Stimulated activated CD4-positive, alpha-beta T cell treated with anti-CD3 and anti-CD28 coated beads, Interleukin-1b, Interleukin-23, amount 100 ng/mL, for 24 hours (primary cell): ENCODE measurements at regions not wholly inside any gene's neighbourhood (a gene's known extent, or its start where the extent isn't known, plus 50 kb on each side); places are given as distances from the start of the nearest gene placed in this dataset.

Source experiments
- DNase-seq, 4 experiments: peaks; one replicate each; pipeline ENCODE4 v3.0.0-alpha.2; 2020; ENCODE audit warnings: low read depth in 4 of 4, low spot score in 1 of 4

DNA sequence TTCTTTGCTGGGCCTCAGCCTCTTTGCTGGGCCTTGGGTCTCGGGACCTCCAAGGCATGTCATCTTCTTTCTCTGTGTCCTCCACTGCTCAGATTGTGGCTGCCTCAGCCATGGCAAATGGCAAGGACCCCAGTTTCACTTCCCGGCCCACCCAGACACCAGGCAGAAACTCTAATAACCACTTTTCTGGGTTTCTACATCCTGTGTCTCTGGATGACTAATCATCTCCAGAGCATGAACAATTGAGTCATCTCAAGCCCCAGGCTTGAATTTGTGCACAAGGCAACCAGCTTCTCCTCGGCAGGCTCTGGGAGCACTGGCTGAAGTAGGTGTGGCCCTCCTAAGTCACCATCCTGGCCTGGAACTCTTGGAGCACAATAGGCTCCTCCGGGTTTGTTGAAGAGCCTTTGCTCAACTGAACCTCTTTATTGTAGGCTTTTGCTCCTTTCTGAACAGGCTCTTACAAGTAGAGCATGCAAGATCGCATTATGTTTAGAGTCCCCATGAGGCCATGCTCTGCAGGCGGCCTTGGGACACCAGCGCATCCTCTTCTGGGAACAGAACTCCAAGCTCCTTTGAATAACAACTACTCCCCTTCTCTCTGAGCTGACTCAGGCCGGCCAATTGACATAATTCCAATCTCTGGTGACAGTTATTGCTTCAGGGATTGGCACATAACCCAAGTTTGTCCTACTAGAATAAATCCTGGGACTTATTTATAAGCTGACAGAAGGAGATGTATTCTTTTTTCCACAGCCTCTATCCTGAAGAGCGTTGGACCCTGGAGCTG, 218.1 kb downstream of the WDR11 start:
- no peak for DNase-seq

DNA sequence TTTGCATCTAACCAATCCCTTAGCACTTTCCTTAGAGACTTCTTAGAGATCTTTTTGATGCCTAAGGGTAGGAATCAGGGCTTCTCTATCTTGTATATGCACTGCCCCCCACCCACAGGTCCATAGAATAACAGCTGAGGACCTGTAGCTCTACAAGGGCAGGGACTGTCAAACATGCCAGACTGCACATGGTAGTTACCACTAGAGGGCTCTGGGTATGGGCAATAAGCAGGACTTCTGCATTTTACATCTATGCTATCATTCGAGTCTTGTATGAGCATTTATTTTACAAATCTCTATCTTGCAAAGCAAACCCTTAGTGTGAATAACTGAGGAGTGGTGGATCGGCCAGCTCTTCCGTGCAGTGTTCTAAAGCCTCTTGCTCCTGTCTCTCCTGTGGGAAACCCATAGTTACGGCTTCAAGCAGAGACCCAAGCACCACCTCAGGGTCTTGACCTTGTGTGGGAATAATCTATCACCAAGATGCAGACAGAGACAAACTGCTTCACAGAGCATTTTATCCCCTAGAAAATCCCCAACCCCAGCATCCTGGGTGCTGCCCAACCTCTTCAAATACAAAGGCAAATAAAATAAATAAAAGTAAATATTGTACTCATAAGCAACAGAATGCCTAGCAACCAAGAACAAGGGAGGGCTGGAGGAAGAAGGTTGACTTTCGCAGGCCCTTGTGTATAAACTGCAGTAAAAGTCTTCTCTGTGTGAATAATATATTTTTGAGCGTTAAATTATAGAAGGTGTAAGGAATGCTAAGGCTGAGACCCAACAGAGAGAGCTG, 219.3 kb downstream of the WDR11 start:
- DNase-seq = no peak

DNA sequence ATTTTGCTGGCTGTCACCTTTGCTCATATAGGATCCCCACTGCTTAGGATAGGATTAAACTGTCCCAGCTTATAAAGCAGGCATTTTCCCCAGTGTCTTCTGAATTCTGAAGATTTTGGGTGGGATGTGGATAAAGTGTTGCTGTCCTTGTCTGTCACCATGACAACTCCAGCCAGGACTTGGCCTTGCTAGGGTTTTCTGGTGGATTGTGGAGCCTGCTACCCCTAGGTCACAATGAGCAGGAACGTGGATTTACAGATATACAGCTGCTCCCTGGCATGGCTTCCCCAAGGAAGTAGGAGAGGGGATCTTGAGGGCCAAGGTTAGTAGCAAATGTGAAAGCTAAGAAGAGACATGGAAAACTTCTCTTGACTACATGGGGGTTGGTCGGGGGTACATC, 220.7 kb downstream of the WDR11 start:
- no peak for DNase-seq

DNA sequence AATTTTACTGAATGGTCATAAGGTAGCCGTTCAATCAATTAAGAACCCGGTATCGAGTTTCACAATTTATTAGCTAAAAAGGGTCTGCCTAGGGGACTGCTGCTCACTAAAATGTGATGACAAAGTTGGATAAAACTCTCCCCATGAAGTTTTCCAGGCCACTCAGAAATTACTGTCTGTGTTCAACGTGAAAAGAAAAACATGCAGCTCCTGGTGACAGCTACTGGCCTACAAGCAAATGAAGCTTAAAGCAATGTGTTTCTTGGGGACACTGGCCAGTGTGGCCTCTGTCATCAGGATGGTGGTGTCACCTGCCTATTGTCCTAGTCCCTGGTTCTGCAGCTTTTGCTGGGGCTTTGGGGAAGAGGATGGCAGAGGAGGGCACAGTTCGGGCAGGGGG, 222.6 kb downstream of the WDR11 start:
- DNase-seq = no peak

DNA sequence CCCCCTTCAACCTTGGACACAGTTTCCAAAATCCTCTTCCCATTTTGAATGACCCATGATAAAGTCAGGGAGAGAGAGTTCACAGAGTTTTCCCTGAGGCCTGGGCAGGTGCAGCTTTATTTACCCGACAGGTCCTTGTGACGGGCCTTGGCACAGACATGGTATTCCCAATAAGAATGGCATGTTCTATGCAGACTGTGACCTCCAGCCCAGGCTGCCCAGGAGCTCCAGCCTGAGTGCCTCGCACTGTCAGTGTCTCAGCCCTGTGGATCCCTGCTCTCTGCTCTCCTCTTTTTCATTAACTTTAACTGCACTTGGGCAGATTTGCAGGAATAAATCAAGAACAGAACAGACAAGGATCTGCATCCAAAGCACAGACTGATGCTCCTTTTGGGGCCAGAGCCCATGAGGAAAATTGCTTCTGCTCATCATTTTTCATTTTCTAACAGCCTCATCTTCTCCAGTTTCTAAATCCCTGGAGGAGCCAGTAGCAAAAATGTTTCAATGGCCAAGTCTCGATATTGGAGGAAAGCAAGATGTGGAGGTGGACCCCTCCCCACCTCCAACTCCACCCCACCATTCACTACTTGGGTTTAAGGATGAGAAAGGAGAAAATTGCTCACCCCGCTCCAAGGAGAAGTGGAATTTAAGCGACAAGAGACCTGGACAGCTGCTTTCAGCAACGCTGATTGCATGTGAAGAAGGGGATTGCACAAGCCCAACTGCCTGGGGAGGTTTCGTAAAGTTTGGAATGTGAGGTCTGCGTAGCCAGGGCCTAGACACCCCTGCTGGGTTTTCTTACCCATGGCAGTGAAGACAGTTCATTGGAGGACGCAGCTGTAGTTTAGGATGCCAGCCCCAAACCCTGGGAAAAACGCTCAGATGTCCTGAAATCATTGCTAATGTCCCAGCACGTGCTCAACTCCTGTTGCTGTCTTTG, 225.9 kb downstream of the WDR11 start:
- no peak for DNase-seq

DNA sequence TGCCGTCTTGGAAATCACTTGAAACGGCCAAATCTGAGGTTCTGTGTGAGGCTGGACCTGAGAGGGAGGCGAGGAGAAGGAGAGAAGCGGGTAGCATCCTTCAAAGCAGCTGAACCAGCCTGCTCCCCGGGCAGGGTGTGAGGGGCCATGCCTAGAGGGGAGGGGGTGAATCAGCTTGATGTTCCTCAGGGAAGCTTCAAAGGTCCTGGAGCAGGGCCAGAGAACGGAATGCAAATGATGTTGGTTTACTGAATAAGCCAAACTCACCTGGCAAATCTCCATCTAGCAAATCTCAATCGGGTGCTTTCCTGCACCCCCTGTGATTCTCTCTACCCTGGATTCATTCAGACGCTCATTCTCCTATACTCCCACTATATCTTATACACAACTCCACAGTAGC, 226.9 kb downstream of the WDR11 start:
- no peak for DNase-seq

DNA sequence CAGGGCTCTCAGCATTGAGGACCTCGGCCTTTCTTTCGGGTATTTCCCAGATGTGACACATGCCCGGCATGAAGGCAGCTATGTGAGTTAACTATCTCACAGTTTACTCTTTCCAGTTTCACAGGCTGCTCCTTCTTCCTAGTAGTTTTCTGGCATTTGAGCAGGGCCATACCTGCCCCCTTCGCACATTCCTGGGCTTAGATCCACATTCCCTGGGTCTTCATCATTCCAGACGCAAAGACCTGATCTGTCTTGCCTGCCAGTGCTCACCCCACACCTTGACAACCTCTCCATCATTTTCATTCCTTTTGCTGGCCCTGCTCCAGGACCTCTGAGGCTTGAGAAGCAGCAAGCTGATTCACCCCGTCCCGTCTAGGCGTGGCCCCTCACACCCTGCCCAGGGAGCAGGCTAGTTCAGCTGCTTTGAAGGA, 227.5 kb downstream of the WDR11 start:
- DNase-seq = no peak

DNA sequence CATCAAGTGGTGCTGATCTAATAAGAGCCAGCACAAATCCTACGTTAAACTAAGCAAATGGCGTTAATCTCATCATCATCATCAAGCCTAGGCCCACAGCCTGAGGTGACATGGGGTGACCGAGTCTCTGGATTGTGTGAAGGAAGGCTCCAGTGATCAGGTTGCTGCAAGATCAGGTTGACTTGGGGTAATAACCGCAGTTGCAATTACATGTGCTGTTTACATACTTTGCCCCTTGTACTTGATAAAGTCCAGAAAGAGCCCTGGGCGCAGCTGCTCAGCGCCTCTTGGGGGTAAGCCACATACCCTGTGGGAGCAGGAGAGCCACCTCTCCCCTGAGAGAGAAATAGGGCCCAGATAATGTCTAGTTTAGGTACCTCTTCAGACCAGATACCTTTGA, 228.1 kb downstream of the WDR11 start:
- DNase-seq = no peak

DNA sequence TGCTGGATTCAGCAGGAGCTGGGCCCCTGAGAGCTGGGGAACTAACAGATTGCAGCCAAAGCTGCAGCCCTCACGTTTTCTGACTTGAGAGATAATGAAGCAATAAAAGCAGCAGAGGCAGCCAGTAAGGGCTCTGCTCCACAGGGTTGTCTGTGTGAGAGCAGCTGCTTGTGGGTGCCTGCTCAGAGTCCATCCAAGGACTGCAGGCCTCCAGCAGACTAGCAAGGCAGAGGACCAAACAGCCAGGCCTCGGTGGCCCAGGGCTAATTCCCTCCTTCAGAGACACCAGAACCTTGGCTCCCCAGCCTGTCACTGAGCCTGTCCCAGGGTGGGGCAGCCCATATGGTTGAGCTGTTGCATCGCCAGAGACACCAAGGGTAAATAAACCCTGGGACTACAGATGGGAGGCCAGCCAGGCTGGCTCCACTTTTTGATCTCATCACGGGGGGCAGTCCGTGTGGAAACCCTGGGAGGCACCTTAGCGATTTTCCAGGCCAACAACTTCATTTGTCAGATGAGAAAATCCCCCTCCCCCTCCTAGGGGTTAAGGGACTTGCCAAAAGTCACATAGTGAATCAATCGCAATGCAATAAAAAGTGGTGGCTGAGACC, 229.2 kb downstream of the WDR11 start:
- no peak for DNase-seq

DNA sequence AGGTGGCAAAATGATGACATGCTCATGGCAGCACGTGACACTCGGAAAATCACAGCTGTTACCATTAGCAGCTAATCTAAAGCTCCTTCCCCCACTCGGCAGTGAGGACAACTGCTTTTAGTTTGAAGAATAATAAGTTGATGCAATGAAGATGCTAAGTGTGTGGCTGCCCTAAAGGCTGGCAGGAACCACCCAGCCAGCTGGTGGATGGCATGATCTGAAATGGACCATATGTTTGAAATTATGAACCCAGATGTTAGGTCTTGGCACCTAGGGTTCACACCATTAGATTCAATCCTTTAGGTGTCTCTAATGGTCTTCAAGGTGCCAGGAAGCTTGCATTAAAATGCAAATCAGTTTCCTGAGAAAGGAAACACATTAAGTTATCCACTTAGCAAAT, 230.1 kb downstream of the WDR11 start:
- DNase-seq = no peak

DNA sequence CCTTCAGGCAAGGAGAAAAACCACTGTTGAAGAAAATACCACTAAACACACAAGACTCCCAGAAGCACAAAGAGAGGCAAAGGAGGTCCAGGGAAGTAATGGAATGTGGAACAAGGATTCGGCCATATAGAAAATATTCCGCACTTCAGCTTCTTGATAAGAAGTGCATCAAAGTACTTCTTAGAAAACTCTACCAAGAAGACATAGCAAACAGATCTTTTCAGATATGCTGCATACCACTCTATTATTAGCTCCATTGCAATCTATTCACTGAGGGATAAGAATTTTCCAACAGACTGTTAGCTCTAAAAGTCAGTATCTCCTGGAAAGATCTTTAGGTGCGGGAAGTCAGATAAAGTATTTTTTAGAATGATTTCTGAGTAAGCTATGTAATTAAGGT, 231.8 kb downstream of the WDR11 start:
- no peak for DNase-seq

DNA sequence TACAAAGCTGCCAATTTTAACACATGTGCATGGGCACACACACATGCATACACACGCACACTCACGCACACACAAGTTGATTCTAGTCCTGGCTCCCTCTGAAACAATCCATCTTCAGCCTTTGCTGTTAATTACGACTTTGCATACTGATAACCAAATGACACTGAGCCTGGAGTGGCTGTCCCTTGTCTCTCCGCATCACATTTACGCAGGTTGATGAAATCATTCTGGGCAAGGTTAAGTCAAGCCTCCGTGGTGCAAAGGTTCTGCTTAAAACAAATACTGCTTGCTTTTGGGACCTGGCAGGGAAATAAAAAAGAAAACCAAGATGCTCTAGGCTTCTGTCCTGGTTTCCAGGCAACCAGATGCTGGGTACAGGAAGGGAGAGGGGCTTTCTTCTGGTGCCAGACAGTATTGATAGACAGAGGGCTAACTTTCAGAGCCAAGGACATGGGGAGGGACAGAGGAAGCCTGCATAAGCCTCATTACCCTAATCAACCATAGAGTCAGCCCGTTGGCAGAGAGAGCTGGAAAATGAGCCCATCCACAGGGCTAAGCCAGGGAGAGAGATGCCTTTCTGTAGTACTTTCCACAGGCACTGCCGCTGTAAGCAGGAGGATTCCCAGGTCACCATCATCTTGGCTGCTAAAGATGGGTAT, 233.0 kb downstream of the WDR11 start:
- DNase-seq = no peak

DNA sequence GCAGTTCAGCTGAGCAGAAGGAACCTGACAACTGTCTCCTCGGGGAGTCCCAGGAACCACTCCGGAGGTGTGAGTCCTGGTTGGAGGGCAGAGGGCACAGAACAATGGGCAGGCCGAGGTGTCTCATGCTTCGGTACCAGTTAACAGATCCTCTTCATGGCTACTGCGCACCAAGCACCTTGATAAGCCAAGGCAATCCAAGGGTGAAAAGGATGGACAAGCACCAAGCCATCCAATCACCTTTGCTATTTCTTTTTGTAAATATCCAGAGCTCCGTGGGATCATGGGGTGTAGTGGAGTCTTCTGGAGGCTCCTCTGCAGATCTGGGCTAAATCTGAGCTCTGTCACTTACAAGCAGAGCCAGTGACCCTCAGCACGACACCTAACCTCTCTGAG, 233.5 kb downstream of the WDR11 start:
- DNase-seq = no peak

DNA sequence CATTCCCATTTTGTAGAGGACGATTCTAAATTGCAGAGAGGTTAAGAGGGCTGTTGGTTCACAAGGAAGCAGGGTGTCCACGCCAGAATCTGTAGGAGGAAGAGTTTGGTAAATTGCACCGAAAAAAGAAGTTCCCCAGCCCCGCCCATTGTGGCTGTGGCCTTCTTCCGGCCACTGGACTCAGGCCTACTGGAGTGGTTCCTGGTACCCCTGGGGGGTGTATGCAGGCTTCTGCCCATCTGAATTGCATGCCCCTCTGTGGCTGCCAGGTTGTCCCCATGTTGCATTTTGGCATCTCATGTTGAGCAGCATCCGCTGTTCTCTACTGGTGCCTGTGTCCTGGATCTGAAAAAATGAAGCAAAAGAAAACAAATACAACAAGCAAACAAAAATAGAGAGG, 234.2 kb downstream of the WDR11 start:
- DNase-seq = no peak

DNA sequence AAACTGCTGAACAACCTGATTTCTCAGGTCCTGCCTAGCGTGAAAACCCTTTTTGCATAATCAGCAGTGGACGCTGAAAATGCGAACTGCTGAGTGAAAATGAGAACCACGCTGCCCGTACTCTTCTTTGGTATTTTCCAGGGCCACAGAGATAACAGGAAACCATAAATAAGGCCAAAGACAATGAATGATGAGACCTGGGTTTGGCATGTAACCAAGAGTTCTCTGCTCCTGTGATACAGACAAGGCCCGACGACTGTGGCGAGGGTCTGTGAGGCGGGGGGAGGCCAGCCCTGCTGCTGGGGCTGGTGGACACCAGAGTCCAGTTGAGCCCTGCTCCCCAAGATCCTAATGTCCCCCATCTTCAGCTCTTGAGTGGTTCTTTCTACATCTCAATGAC, 236.0 kb downstream of the WDR11 start:
- no peak for DNase-seq

DNA sequence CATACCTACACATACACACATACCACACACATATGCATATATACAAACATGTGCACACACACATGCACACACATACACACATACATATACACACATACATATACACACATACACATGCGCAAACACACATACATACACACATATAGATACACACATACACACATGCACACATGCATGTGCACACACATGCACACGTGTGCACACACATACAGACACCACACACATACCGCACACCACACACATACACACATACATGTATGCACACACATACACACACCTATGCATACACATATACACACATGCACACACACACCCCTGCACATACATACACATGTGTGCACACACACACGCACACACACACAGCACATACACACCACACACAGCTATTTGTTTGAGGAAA, 236.5 kb downstream of the WDR11 start:
- no peak for DNase-seq

DNA sequence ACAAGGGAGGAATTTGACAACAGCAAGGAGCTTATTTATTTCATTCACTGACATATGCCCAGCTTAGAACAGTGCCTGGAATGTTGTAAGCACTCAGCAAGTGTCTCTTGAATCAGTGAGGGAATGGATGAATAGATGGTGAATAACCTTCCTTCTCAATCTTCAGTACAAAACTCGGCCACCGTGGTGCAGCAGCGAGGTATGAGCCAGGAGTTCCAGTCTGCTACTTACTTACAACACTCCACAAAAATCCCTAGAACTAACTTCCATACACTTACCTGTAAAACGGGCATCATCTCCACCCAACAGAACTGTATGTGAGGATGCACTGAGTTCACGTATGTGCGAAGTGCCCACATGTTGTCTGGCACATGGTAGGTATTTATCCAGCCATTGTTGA, 237.4 kb downstream of the WDR11 start:
- DNase-seq = no peak

DNA sequence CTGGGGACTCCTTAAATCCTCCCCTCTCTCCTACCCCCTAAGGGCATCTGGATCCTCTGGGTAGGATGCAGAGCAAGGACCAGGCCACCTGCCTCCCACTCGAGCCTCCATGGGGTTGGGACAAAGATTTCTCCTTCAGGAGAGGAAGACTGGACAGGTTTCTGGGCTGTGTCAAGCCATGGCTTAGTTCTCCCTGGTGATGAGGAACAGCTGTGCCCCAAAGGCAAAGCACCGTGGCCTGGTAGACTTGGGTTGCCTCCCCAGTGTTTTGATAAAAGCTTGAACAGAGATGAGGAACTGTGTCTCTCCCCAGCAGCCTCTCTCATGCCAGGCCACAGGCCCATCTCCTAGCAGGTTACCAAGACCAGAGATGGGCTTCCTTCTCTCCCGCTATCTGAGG, 238.3 kb downstream of the WDR11 start:
- DNase-seq = no peak

DNA sequence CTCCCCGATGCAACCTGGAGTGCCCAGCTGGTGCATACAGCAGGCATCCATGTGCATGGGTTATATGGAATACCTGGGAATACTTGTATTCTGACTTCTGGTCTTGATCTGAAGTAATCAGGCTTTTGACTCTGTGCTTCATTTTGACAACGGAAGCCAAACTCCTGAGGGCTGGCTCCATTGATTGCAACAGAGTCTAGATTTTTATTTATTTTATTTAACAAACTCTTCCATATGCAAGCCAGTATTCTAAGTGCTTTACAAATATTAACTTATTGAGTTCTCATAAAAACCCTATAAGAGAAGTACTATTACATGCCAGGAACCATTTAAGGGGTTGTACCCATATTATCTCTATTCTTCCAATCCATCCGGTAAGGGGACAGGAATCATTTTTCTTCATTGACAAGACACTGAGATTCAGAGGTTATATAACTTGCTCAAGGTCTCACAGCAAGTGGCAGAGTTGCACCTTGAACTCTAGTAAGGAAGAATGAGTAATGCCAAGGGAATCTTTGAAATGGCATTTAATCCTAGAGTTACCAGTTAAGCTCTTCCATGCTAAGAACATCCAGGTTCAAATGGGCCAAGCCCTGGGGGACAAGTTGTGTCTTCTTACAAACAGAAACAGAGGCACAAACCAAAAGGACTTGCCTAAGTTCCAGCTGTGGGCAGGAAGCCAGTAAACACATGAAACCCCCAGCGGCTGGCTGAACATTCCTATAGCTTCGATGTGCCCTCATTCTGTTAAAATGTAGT, 241.0 kb downstream of the WDR11 start:
- no peak for DNase-seq

DNA sequence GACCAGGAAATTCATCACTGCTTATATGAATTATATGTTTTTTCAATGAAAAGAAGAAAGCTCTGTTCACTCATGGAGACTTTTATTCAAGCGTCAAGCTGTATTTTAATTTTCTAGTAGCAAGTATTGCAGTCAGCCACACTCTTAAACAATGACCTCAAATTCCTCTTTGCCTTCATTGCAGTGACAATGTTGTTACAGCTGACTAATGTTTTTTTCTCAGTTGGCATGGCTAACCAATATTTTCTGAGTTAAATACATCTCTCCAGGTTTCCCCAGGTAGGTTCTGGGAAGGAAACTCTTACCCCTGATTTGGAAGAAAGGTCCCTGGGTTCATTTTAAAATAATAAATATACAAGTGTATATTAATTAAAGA, 241.5 kb downstream of the WDR11 start:
- no peak for DNase-seq
